HepG2 (cell line): ENCODE measurements at regions not wholly inside any gene's neighbourhood (a gene's known extent, or its start where the extent isn't known, plus 50 kb on each side); places are given as distances from the start of the nearest gene placed in this dataset.

Experiments
- ATAC-seq: fragments of 200-7000 bp; cut with Tn5 transposase; 3 replicates; pipeline ENCODE4 v1.9.1; 2020; ENCODE audit warnings: mild to moderate bottlenecking, moderate library complexity
- BruUV-seq: library from RNA; stranded (reverse); fragments of 400-500 nt; replicated peaks from 2 replicates; lab custom pipeline; 2021; lab: Mats Ljungman, UMichigan
- CTCF ChIA-PET: fragments of 300-600 bp; formaldehyde crosslinking; extraction: SDS; loops from one replicate; lab custom pipeline; 2021; ENCODE audit warnings: low total read pairs, inconsistent platforms, low intra/inter-chr PET ratio; lab: Yijun Ruan, JAX
- POLR2A ChIA-PET: fragments of 350-600 bp; sonication (Branson Sonifier 250); formaldehyde crosslinking; loops from one replicate; lab custom pipeline; 2020; ENCODE audit warnings: antibody characterized with exemption, inconsistent platforms; lab: Yijun Ruan, JAX
- DNase-seq: peaks from one replicate; pipeline ENCODE4 v3.0.0-alpha.2; 2015; ENCODE audit warnings: low spot score
- FAIRE-seq: peaks from 3 replicates; lab custom pipeline; 2011; peaks lifted over from hg19 to GRCh38; lab: Jason Lieb, UNC
- H2AFZ ChIP-seq: one replicate; pipeline ENCODE4 v1.6.1; 2011; ENCODE audit warnings: low read length, inconsistent platforms
- H3K27ac ChIP-seq: fragments of 300-600 bp; 3 replicates; pipeline ENCODE4 v1.8.0; 2011; ENCODE audit warnings: mixed run types, mild to moderate bottlenecking, mixed read lengths, low read length, inconsistent platforms; ENCODE audit not compliant: insufficient read depth; ENCODE audit errors: extremely low read length
- H3K27me3 ChIP-seq, 2 experiments: fragments of 200-600 bp in 1 of 2; 2 replicates in 1 of 2; 3 replicates in 1 of 2; pipeline versions ENCODE4 v1.6.0 to v1.8.0; 2011; ENCODE audit warnings: low read length in 2 of 2, mild to moderate bottlenecking in 2 of 2, moderate library complexity in 2 of 2, inconsistent platforms in 1 of 2; ENCODE audit not compliant: insufficient read depth in 2 of 2, control insufficient read depth in 1 of 2
- H3K36me3 ChIP-seq, 2 experiments: fragments of 200-600 bp in 1 of 2; replicated peaks in 1 of 2; 2 replicates in 1 of 2; 3 replicates in 1 of 2; pipeline versions ENCODE4 v1.5.1 to v1.8.0; 2011; ENCODE audit warnings: low read length in 2 of 2, inconsistent platforms in 1 of 2; ENCODE audit not compliant: insufficient read depth in 2 of 2, control insufficient read depth in 1 of 2
- H3K4me1 ChIP-seq: 2 replicates; pipeline ENCODE4 v1.5.1; 2012; ENCODE audit warnings: low read length, inconsistent platforms; ENCODE audit not compliant: insufficient read depth
- H3K4me2 ChIP-seq: 2 replicates; pipeline ENCODE4 v1.6.0; 2011; ENCODE audit warnings: low read depth, low read length, inconsistent platforms
- H3K4me3 ChIP-seq, 3 experiments: fragments of 200-600 bp in 1 of 3; sonication (generic), shearing (Covaris generic) in 1 of 3; replicated peaks in 1 of 3; 2 replicates each; pipeline ENCODE4 v1.5.1; 2011 to 2016; ENCODE audit warnings: low read length in 3 of 3, inconsistent platforms in 2 of 3, low read depth in 2 of 3, mild to moderate bottlenecking in 2 of 3, control low read depth in 1 of 3, mixed read lengths in 1 of 3; ENCODE audit not compliant: insufficient read depth in 1 of 3
- H3K79me2 ChIP-seq: one replicate; pipeline ENCODE4 v1.6.1; 2011; ENCODE audit warnings: low read length, inconsistent platforms; ENCODE audit not compliant: insufficient read depth
- H3K9ac ChIP-seq: 2 replicates; pipeline ENCODE4 v1.6.0; 2011; ENCODE audit warnings: mild to moderate bottlenecking, low read depth, low read length, inconsistent platforms; ENCODE audit not compliant: insufficient read depth
- H3K9me3 ChIP-seq: 2 replicates; pipeline ENCODE4 v1.5.1; 2012; ENCODE audit warnings: mild to moderate bottlenecking, low read length
- H4K20me1 ChIP-seq: 2 replicates; pipeline ENCODE4 v1.6.0; 2011; ENCODE audit warnings: inconsistent platforms, mild to moderate bottlenecking, low read length, moderate library complexity; ENCODE audit not compliant: insufficient read depth
- CAMTA2 ChIP-seq: sonication (generic); formaldehyde crosslinking; IDR thresholded peaks from 2 replicates; pipeline ENCODE4 v1.4.0; 2020; ENCODE audit warnings: mild to moderate bottlenecking, missing genetic modification reagents, borderline replicate concordance
- FOXP4 ChIP-seq: sonication (generic); formaldehyde crosslinking; IDR thresholded peaks from 2 replicates; pipeline ENCODE4 v1.4.0; 2020; ENCODE audit warnings: missing genetic modification reagents
- GMEB1 ChIP-seq: sonication (generic); formaldehyde crosslinking; IDR thresholded peaks from 2 replicates; pipeline ENCODE4 v1.5.1; 2020; ENCODE audit warnings: missing genetic modification reagents, mild to moderate bottlenecking, borderline replicate concordance
- IKZF1 ChIP-seq: fragments of 450-650 bp; IDR thresholded peaks from 2 replicates; pipeline ENCODE4 v1.7.1; 2016
- MLXIP ChIP-seq: sonication (generic); formaldehyde crosslinking; IDR thresholded peaks from 2 replicates; pipeline ENCODE4 v1.9.0; 2021; ENCODE audit warnings: missing genetic modification reagents, borderline replicate concordance
- POGK ChIP-seq: sonication (generic); formaldehyde crosslinking; conservative IDR thresholded peaks from 2 replicates; pipeline ENCODE4 v1.8.0; 2022; ENCODE audit warnings: mild to moderate bottlenecking, moderate library complexity, missing genetic modification reagents
- SYNCRIP ChIP-seq: fragments of 200-400 bp; formaldehyde crosslinking; IDR thresholded peaks from 2 replicates; pipeline ENCODE4 v1.6.1; 2018; ENCODE audit warnings: mild to moderate bottlenecking, low read depth, low read length; ENCODE audit not compliant: insufficient read depth
- TRIM22 ChIP-seq: fragments of 450-650 bp; IDR thresholded peaks from 2 replicates; pipeline ENCODE4 v1.6.1; 2017
- YY1 ChIP-seq: IDR thresholded peaks from 2 replicates; pipeline ENCODE4 v1.6.1; 2011; ENCODE audit warnings: low read length, low read depth, moderate library complexity, mild to moderate bottlenecking; ENCODE audit not compliant: insufficient read depth, insufficient replicate concordance
- ZBTB46 ChIP-seq: sonication (generic); formaldehyde crosslinking; IDR thresholded peaks from 2 replicates; pipeline ENCODE4 v1.4.0; 2020; ENCODE audit warnings: mild to moderate bottlenecking, missing genetic modification reagents, borderline replicate concordance
- ZFYVE20 ChIP-seq: sonication (generic); formaldehyde crosslinking; IDR thresholded peaks from 2 replicates; pipeline ENCODE4 v1.8.0; 2023; ENCODE audit warnings: low read depth, mild to moderate bottlenecking, moderate library complexity, missing genetic modification reagents, borderline replicate concordance
- ZNF577 ChIP-seq: sonication (generic); formaldehyde crosslinking; IDR thresholded peaks from 2 replicates; pipeline ENCODE4 v1.4.0; 2020; ENCODE audit warnings: mild to moderate bottlenecking, low read depth, missing genetic modification reagents, borderline replicate concordance
- WGBS: methylation state at CpG from one replicate; pipeline ENCODE4 v1.1.6; 2017; ENCODE audit warnings: low lambda C conversion rate; 5-methylcytosine and 5-hydroxymethylcytosine counted together
- in situ Hi-C: cut with HindIII; loops from 2 replicates; pipeline ENCODE4 v1.10.0; 2017; ENCODE audit warnings: low pct_unique_long_range_greater_than_20kb; ENCODE audit not compliant: extremely low pct_ligation_motif_present
- intact Hi-C: fragments of 100-400 bp; cut with micrococcal nuclease; formaldehyde crosslinking; loops from one replicate; pipeline ENCODE4 v1.10.0; 2022; ENCODE audit not compliant: unreplicated experiment

- H3K4me2 ChIP-seq, result no peak overlapping the region
- peaks cover 46% of the 10 kb centered on the region for H3K9me3 ChIP-seq
- WGBS, result 28% methylated on average over 2 of the region's 2 CpGs
- in situ Hi-C loops (no loop called here), intact Hi-C loops (no loop called here)
- no peaks in the 10 kb centered on the region for H3K79me2 ChIP-seq
- H3K4me3 ChIP-seq, result no peak overlapping the region
- ATAC-seq (no peak), DNase-seq (no peak), FAIRE-seq (no peak)
- no TSS peak for BruUV-seq
- H2AFZ ChIP-seq, result no peak overlapping the region
- H3K9ac ChIP-seq, result no peak overlapping the region
- no peaks in the 10 kb centered on the region for H4K20me1 ChIP-seq
- no peaks in the 10 kb centered on the region for H3K36me3 ChIP-seq
- no peak overlapping the region for H3K27ac ChIP-seq
- H3K27me3 ChIP-seq, result no peaks in the 10 kb centered on the region
- H3K4me1 ChIP-seq, result no peaks in the 10 kb centered on the region
- ChIA-PET CTCF (no interaction called here), POLR2A (no interaction called here)
- TF ChIP-seq YY1 (no peak), POGK (CRISPR knock-in tag) (no peak), FOXP4 (no peak), TRIM22 (no peak), CAMTA2 (CRISPR knock-in tag) (no peak), MLXIP (CRISPR knock-in tag) (no peak), GMEB1 (CRISPR knock-in tag) (no peak), ZNF577 (no peak), IKZF1 (no peak), ZFYVE20 (CRISPR knock-in tag) (no peak), SYNCRIP (no peak), ZBTB46 (CRISPR knock-in tag) (no peak)
These were observed 817.3 kb downstream of the BCKDHB start for GRCh38 chr6:80923816-80924215.
